ENCODE measurements at regions not wholly inside any gene's neighbourhood (a gene's known extent, or its start where the extent isn't known, plus 50 kb on each side); places are given as distances from the start of the nearest gene placed in this dataset.

DNA sequence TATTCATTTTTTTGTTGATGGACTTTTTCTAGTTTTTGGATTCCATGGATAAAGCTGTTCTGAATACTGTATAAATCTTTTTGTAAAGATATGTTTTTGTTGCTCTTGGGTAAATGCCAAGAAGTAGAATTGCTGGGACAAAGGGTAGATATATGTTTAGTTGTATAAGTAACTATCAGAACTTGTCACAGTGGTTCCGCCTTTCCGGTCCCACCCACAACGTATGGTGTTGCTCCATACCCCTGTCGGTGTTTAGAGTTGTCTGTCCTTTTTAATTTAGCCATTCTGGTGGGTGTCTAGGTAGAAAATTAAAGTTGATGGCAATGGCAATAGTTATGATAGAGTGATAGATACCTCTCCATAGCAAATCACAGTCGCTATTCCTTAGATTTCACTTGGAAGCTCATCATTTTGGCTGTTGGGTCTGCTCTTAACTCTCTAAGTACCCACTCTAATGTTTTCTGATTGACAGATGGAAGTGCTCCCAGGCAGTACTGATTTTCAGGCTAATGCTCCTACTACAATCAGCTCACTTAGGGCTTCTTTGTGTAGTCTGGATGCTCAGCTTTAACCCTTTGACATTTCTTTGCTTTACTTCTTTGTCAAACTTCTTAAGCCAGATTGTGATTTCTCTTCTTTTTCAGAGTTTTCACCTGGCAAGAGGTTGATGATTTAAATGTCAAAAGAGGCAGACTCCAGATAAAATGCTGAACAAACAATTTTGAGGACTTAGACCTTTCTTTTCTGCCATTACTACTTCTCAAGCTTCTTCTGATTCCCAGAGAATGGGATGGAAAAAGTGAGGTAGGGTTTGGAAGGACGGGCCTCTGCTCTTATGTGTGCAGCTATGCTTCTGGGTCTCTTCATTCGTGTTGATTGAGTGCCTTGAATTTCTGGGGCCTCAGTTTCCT, 156.4 kb downstream of the AQP4 start:
- ATAC-seq (no peak), DNase-seq (no peak)
- Histone ChIP-seq H3K27ac (no peak overlapping the region), H3K4me3 (no peak overlapping the region), H3K4me1 (no peaks in the 10 kb centered on the region), H3K9me3 (no peaks in the 10 kb centered on the region), H3K27me3 (no peaks in the 10 kb centered on the region), H3K36me3 (no peaks in the 10 kb centered on the region)
- intact Hi-C loops (cut with DNase I), result no loop called here
- TF ChIP-seq, protein P1, sequence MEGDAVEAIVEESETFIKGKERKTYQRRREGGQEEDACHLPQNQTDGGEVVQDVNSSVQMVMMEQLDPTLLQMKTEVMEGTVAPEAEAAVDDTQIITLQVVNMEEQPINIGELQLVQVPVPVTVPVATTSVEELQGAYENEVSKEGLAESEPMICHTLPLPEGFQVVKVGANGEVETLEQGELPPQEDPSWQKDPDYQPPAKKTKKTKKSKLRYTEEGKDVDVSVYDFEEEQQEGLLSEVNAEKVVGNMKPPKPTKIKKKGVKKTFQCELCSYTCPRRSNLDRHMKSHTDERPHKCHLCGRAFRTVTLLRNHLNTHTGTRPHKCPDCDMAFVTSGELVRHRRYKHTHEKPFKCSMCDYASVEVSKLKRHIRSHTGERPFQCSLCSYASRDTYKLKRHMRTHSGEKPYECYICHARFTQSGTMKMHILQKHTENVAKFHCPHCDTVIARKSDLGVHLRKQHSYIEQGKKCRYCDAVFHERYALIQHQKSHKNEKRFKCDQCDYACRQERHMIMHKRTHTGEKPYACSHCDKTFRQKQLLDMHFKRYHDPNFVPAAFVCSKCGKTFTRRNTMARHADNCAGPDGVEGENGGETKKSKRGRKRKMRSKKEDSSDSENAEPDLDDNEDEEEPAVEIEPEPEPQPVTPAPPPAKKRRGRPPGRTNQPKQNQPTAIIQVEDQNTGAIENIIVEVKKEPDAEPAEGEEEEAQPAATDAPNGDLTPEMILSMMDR (IDR thresholded peaks at IDR 0.05), result no peak

DNA sequence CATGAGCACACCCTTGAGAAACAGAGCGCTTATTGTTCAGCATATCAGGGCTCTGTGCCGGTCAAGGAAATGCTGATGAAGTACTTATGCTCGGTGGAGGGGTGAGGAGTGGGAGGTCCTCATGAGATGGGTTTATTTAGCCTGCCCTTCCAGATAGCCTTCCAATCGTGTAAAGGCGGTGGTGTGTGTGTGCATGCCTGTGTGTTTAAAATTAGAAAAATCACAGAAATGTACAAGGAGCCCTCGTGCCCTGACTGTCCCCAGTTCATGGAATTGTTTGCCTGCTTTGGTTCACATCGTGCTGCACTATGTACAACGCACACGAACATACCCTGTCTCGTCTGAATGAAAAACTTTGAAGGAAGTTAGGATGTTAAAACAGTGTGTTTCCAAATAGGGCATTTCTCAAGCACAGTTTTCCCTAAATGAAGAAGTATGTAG, 158.6 kb downstream of the AQP4 start:
- H3K4me3 ChIP-seq, result no peak overlapping the region
- no peaks in the 10 kb centered on the region for H3K27me3 ChIP-seq
- no peak for DNase-seq
- TF ChIP-seq, protein P1 (IDR thresholded peaks at IDR 0.05), result no peak
- no peaks in the 10 kb centered on the region for H3K4me1 ChIP-seq
- H3K9me3 ChIP-seq, result no peaks in the 10 kb centered on the region
- intact Hi-C loops (cut with DNase I), result no loop called here
- peak; percentile 73 for ATAC-seq
- H3K36me3 ChIP-seq, result no peaks in the 10 kb centered on the region
- H3K27ac ChIP-seq, result no peak overlapping the region

DNA sequence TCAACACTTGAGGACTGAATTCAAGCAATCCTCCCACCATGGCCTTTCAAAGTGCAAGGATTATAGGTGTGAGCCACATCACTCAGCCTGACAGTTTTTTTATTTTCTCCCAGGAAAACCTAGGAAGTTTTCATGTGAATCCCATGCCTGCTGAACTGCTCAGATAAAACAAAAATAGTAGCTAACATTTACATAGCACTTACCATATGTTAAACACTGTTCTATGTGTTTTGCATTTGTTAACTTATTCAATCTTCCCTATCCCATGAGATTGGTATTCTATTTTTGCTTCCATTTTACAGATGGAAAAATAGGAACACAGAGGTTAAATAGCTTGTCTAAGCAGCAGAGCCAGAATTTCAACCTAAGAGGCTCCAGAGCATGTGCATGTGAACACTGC, 157.4 kb upstream of the KCTD1 start:
- no peak overlapping the region for H3K27ac ChIP-seq
- no peak overlapping the region for H3K4me3 ChIP-seq
- H3K27me3 ChIP-seq, result no peaks in the 10 kb centered on the region
- ATAC-seq (no peak), DNase-seq (no peak)
- H3K4me1 ChIP-seq, result no peaks in the 10 kb centered on the region
- no peaks in the 10 kb centered on the region for H3K36me3 ChIP-seq
- TF ChIP-seq, protein P1 (IDR thresholded peaks at IDR 0.05), result no peak
- intact Hi-C loops (cut with DNase I), result no loop called here
- H3K9me3 ChIP-seq, result no peaks in the 10 kb centered on the region

GRCh38 chr18:26703170-26703930, 155.0 kb upstream of the KCTD1 start:
- ATAC-seq, result peak; percentile 16
- H3K27ac ChIP-seq, result no peak overlapping the region
- H3K4me3 ChIP-seq, result no peak overlapping the region
- H3K36me3 ChIP-seq, result no peaks in the 10 kb centered on the region
- no peak for DNase-seq
- TF ChIP-seq, protein P1 (IDR thresholded peaks at IDR 0.05), result no peak
- intact Hi-C loops (cut with DNase I), result no loop called here
- H3K4me1 ChIP-seq, result no peaks in the 10 kb centered on the region
- no peaks in the 10 kb centered on the region for H3K27me3 ChIP-seq
- no peaks in the 10 kb centered on the region for H3K9me3 ChIP-seq

DNA sequence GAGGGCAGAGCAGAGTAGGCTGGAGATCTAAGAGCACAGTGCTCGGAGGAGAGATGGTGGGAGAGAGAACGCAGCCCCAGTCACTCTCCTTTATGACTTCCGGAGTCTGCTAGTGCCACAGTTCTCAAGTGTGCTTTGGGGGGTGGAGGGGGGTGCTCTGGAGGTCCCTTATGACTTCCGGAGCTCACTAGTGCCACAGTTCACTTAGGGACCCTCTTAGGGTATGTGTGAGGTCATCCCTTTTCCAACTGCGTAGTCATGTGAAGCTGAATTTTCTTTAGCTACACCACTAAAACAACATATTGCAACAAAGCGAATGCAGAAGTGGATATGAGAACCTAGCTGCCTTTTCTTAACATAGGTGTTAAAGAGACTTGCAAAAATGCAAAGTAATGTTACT, 153.7 kb upstream of the KCTD1 start:
- H3K27ac ChIP-seq, result no peak overlapping the region
- DNase-seq (no peak), ATAC-seq (no peak)
- no peaks in the 10 kb centered on the region for H3K4me1 ChIP-seq
- no peak overlapping the region for H3K4me3 ChIP-seq
- H3K27me3 ChIP-seq, result no peaks in the 10 kb centered on the region
- H3K9me3 ChIP-seq, result no peaks in the 10 kb centered on the region
- intact Hi-C loops (cut with DNase I), result no loop called here
- no peaks in the 10 kb centered on the region for H3K36me3 ChIP-seq
- TF ChIP-seq, protein P1 (IDR thresholded peaks at IDR 0.05), result no peak

Data from upper lobe of right lung (tissue), 1 donor.